DOHH2 (cell line): ENCODE measurements at regions not wholly inside any gene's neighbourhood (a gene's known extent, or its start where the extent isn't known, plus 50 kb on each side); places are given as distances from the start of the nearest gene placed in this dataset.

Experiments used
- EZH2phosphoT487 ChIP-seq: fragments of 200-600 bp; sonication (generic); IDR thresholded peaks from 2 replicates; pipeline ENCODE4 v1.6.1; 2017; ENCODE audit warnings: borderline replicate concordance, mild to moderate bottlenecking, antibody characterized with exemption, low read length, moderate library complexity, mixed read lengths
- TF ChIP-seq, protein P1 (sequence below): fragments of 200-600 bp; sonication (generic); IDR thresholded peaks from one replicate; pipeline ENCODE4 v1.5.1; 2014; ENCODE audit warnings: antibody characterized with exemption, mild to moderate bottlenecking, low read depth, low read length; ENCODE audit not compliant: poor library complexity, severe bottlenecking

DNA sequence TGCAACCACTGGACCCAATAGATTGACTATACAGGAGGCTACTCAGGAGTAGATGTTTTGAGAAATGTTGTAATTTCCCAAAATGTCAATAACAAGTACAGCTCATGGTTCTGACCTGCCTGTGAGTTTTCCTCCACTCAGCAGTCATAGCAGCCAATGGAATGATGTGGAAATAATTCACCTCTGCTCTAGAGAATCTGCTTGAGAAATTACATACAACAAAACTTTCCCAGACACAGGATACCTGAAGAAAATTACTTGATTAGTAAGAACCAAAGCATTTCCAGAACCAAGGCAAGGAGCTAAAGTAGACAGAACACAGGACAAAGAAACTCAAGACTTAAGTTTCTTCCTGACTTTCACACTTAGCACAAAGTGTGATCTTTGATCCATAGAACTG, 218.9 kb upstream of the SETMAR start:
- TF ChIP-seq, protein P1, sequence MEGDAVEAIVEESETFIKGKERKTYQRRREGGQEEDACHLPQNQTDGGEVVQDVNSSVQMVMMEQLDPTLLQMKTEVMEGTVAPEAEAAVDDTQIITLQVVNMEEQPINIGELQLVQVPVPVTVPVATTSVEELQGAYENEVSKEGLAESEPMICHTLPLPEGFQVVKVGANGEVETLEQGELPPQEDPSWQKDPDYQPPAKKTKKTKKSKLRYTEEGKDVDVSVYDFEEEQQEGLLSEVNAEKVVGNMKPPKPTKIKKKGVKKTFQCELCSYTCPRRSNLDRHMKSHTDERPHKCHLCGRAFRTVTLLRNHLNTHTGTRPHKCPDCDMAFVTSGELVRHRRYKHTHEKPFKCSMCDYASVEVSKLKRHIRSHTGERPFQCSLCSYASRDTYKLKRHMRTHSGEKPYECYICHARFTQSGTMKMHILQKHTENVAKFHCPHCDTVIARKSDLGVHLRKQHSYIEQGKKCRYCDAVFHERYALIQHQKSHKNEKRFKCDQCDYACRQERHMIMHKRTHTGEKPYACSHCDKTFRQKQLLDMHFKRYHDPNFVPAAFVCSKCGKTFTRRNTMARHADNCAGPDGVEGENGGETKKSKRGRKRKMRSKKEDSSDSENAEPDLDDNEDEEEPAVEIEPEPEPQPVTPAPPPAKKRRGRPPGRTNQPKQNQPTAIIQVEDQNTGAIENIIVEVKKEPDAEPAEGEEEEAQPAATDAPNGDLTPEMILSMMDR, result no peak
- no peak for TF ChIP-seq EZH2phosphoT487
